Skeletal muscle satellite cell (primary cell): ENCODE measurements at regions not wholly inside any gene's neighbourhood (a gene's known extent, or its start where the extent isn't known, plus 50 kb on each side); places are given as distances from the start of the nearest gene placed in this dataset.

Experiments used
- H3K27me3 ChIP-seq: 2 replicates; pipeline ENCODE4 v1.7.0; 2013; ENCODE audit warnings: low read length; ENCODE audit not compliant: control insufficient read depth, insufficient read depth
- H3K36me3 ChIP-seq: 2 replicates; pipeline ENCODE4 v1.7.0; 2013; ENCODE audit warnings: mild to moderate bottlenecking, control low read depth, low read length; ENCODE audit not compliant: insufficient read depth
- H3K4me1 ChIP-seq: 2 replicates; pipeline ENCODE4 v1.7.0; 2013; ENCODE audit warnings: low read length; ENCODE audit not compliant: control insufficient read depth, insufficient read depth
- H3K4me2 ChIP-seq: 2 replicates; pipeline ENCODE4 v1.7.0; 2013; ENCODE audit warnings: mild to moderate bottlenecking, low read length
- H3K4me3 ChIP-seq: 2 replicates; pipeline ENCODE4 v1.7.0; 2013; ENCODE audit warnings: low read length
- H3K9ac ChIP-seq: 2 replicates; pipeline ENCODE4 v1.7.0; 2013; ENCODE audit warnings: mild to moderate bottlenecking, low read depth, low read length, moderate library complexity
- H3K9me3 ChIP-seq: replicated peaks from 2 replicates; pipeline ENCODE4 v1.7.0; 2013; ENCODE audit warnings: mild to moderate bottlenecking, control low read depth, low read length

- Histone ChIP-seq H3K4me3 (no peak overlapping the region), H3K9me3 (no peaks in the 10 kb centered on the region), H3K4me2 (no peak overlapping the region), H3K27me3 (no peaks in the 10 kb centered on the region), H3K36me3 (no peaks in the 10 kb centered on the region), H3K9ac (no peak overlapping the region), H3K4me1 (peaks cover 8% of the 10 kb centered on the region)
Measured at GRCh38 chr4:54897590-54897989, 227.8 kb downstream of the KDR start.

- H3K4me3 ChIP-seq = no peak overlapping the region
- no peak overlapping the region for H3K4me2 ChIP-seq
- H3K9me3 ChIP-seq = no peaks in the 10 kb centered on the region
- no peak overlapping the region for H3K9ac ChIP-seq
- peaks cover 3% of the 10 kb centered on the region for H3K4me1 ChIP-seq
- H3K36me3 ChIP-seq = no peaks in the 10 kb centered on the region
- no peaks in the 10 kb centered on the region for H3K27me3 ChIP-seq
Measured at GRCh38 chr4:54882616-54883015, 224.9 kb downstream of the KIT start.

- Histone ChIP-seq H3K9ac (no peak overlapping the region), H3K27me3 (no peaks in the 10 kb centered on the region), H3K4me2 (no peak overlapping the region), H3K36me3 (no peaks in the 10 kb centered on the region), H3K4me1 (peaks cover 3% of the 10 kb centered on the region), H3K9me3 (no peaks in the 10 kb centered on the region), H3K4me3 (no peak overlapping the region)
Measured at GRCh38 chr4:54879576-54879975, 221.8 kb downstream of the KIT start.

- Histone ChIP-seq H3K36me3 (no peaks in the 10 kb centered on the region), H3K9me3 (no peaks in the 10 kb centered on the region), H3K9ac (no peak overlapping the region), H3K4me3 (no peak overlapping the region), H3K27me3 (no peaks in the 10 kb centered on the region), H3K4me2 (no peak overlapping the region), H3K4me1 (peaks cover 3% of the 10 kb centered on the region)
Measured at GRCh38 chr4:54877006-54877405, 219.2 kb downstream of the KIT start.

GRCh38 chr4:54872261-54872660, 214.5 kb downstream of the KIT start:
- Histone ChIP-seq H3K4me3 (no peak overlapping the region), H3K27me3 (no peaks in the 10 kb centered on the region), H3K36me3 (no peaks in the 10 kb centered on the region), H3K4me1 (no peaks in the 10 kb centered on the region), H3K9me3 (no peaks in the 10 kb centered on the region), H3K9ac (no peak overlapping the region), H3K4me2 (no peak overlapping the region)

GRCh38 chr4:54863571-54864255, 206.0 kb downstream of the KIT start:
- no peaks in the 10 kb centered on the region for H3K36me3 ChIP-seq
- no peak overlapping the region for H3K4me2 ChIP-seq
- no peaks in the 10 kb centered on the region for H3K4me1 ChIP-seq
- H3K4me3 ChIP-seq = no peak overlapping the region
- peaks cover 17% of the 10 kb centered on the region for H3K27me3 ChIP-seq
- H3K9ac ChIP-seq = no peak overlapping the region
- H3K9me3 ChIP-seq = no peaks in the 10 kb centered on the region

GRCh38 chr4:54861201-54861600, 203.4 kb downstream of the KIT start:
- no peaks in the 10 kb centered on the region for H3K36me3 ChIP-seq
- H3K4me1 ChIP-seq = no peaks in the 10 kb centered on the region
- no peaks in the 10 kb centered on the region for H3K9me3 ChIP-seq
- H3K4me3 ChIP-seq = no peak overlapping the region
- H3K4me2 ChIP-seq = no peak overlapping the region
- peaks cover 19% of the 10 kb centered on the region for H3K27me3 ChIP-seq
- no peak overlapping the region for H3K9ac ChIP-seq

- Histone ChIP-seq H3K4me2 (no peak overlapping the region), H3K36me3 (no peaks in the 10 kb centered on the region), H3K9me3 (no peaks in the 10 kb centered on the region), H3K4me3 (no peak overlapping the region), H3K27me3 (peaks cover 16% of the 10 kb centered on the region), H3K9ac (no peak overlapping the region), H3K4me1 (no peaks in the 10 kb centered on the region)
Measured at GRCh38 chr4:54855191-54855854, 197.6 kb downstream of the KIT start.

GRCh38 chr4:54852602-54853001, 194.8 kb downstream of the KIT start:
- no peaks in the 10 kb centered on the region for H3K4me1 ChIP-seq
- H3K9ac ChIP-seq = no peak overlapping the region
- H3K9me3 ChIP-seq = no peaks in the 10 kb centered on the region
- H3K27me3 ChIP-seq = peaks cover 9% of the 10 kb centered on the region
- H3K4me2 ChIP-seq = no peak overlapping the region
- H3K36me3 ChIP-seq = no peaks in the 10 kb centered on the region
- H3K4me3 ChIP-seq = no peak overlapping the region

GRCh38 chr4:54852054-54852453, 194.3 kb downstream of the KIT start:
- no peaks in the 10 kb centered on the region for H3K36me3 ChIP-seq
- no peaks in the 10 kb centered on the region for H3K4me1 ChIP-seq
- H3K4me2 ChIP-seq = no peak overlapping the region
- H3K9me3 ChIP-seq = no peaks in the 10 kb centered on the region
- no peak overlapping the region for H3K4me3 ChIP-seq
- H3K27me3 ChIP-seq = peaks cover 9% of the 10 kb centered on the region
- no peak overlapping the region for H3K9ac ChIP-seq

- H3K9ac ChIP-seq = no peak overlapping the region
- no peaks in the 10 kb centered on the region for H3K4me1 ChIP-seq
- no peaks in the 10 kb centered on the region for H3K27me3 ChIP-seq
- H3K36me3 ChIP-seq = no peaks in the 10 kb centered on the region
- H3K4me3 ChIP-seq = no peak overlapping the region
- H3K4me2 ChIP-seq = no peak overlapping the region
- H3K9me3 ChIP-seq = no peaks in the 10 kb centered on the region
Measured at GRCh38 chr4:54844911-54845310, 187.2 kb downstream of the KIT start.

GRCh38 chr4:54843946-54844345, 186.2 kb downstream of the KIT start:
- H3K9me3 ChIP-seq = no peaks in the 10 kb centered on the region
- H3K4me2 ChIP-seq = no peak overlapping the region
- no peaks in the 10 kb centered on the region for H3K27me3 ChIP-seq
- no peak overlapping the region for H3K9ac ChIP-seq
- no peaks in the 10 kb centered on the region for H3K36me3 ChIP-seq
- no peak overlapping the region for H3K4me3 ChIP-seq
- no peaks in the 10 kb centered on the region for H3K4me1 ChIP-seq
